ENCODE measurements at regions not wholly inside any gene's neighbourhood (a gene's known extent, or its start where the extent isn't known, plus 50 kb on each side); places are given as distances from the start of the nearest gene placed in this dataset.

DNA sequence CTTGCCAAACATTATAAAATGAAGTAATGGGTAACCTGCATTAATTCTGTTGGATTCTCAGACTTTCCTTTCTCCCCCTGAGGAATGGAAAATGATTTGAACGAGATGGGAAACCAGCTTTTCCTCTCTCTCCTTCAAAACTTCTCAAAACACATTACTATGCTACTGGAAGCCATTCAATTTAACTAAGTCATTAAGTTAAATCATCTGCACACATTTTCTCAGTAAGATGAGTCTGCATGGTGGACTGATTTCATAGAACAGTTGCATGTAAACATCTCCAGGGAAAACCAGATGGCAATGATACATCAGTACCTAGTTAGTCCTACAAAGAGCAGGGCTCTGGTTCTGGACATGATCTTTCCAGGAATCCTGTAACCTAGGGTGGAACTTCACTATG lies 59.9 kb downstream of the BMP4 start:
- DNase-seq = peak; percentile 65

GRCh38 chr14:53894456-53894855 lies 62.2 kb downstream of the BMP4 start:
- DNase-seq = peak; percentile 83

DNA sequence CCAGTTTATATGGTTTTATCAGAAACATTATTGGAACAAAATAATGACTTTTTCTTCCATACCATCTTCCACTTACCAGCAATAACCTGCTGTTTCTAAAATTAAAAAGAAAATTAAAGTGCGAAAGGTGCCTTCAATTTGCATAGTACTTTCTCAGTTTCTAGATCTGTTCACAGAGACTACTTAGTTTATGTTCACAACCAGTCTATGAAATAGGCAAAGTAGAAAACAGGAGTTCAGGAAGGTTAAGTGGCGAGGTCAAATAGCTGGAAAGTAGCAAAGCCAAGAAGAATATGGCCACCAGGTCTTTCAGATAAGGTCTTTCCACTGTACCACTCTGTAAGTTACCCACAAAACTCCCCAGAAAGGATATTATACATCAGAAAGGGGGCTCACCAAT lies 63.3 kb downstream of the BMP4 start:
- DNase-seq = no peak

DNA sequence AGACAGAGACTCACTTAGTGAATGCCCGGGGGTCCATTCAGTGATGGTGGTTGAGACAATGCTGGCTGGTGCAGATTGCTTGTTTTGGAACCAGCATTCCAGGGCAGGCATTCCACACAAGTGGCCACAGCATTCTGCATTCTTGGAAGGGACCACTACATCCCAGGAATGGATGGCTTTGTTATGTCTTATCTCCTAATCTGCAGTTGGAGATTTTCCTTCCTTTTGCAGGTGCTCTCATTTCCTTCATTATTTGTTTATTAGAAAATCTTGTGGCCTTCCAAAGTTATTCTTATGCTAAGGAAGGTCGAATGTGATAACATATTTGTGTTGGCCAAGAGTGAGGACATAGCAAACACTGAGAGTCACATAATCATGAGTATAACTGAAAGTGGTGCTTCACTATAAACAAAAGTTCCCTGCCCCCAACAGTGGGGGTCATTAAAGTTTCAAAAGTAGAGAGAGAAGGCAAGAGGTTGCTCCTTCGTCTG lies 66.0 kb downstream of the BMP4 start:
- DNase-seq = no peak

- no peak for DNase-seq
Measured at GRCh38 chr14:53888535-53889386, 67.9 kb downstream of the BMP4 start.

DNA sequence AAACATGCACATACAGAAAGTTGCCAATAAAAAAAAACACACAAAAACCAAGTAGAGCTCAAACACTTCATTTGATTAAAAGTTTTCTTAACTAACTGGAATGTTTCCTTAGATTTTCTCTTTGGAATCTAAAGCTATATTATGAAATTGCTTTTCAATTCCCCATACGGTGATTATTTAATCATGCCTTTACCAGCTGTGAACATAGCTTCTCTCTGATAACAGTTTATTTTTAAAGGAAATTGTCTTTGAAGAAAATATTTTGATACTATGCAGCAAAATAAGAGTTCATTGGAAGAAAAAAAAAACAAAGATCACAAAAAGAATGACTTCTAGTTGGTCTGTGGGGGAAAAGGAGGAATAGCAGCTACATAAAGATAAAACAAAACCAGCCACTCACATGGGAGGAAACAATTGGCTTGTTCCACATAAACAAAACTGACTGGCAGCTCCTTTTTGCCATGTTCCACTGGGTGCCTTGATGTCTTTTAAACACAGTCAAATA lies 71.4 kb downstream of the BMP4 start:
- DNase-seq = no peak

GRCh38 chr14:53884601-53885000 lies 72.0 kb downstream of the BMP4 start:
- no peak for DNase-seq

- DNase-seq = no peak
Measured at GRCh38 chr14:53883739-53884138, 72.9 kb downstream of the BMP4 start.

DNA sequence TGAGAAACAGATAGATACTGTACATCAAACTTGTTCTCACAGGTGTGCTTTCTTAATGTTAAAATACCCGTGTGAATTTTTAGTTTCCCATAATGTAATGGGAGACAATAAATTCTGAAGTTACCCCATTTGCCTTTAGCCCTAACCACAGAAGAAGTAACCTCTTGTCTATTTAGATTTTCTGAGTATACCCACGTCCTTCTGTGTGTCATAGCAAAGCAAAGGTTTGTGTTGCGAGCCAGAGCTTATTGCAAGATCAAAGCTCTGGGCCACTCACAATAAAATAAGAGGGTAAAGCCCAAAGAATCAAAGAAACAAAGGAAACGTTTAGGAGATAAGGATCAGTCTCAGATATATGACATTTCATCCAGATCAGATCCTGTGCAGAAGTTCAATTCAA lies 73.9 kb downstream of the BMP4 start:
- no peak for DNase-seq

DNA sequence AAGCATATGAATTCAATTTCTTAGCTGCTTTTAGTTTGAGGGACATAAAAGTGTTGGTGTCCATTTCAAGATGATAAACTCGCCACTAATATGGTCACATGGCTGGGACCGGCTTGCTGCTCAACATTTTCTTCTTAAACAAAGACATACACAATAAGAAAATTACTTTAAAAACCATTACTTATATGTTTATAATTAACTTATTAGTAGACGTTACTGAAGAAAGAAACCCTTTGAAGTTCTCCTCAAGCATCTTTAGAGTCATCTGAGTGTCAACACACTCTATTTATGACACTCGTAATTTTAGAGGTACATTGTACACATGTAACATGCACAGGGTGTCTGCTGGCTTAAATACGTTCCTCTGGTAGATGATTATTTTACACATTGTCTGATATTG lies 74.7 kb downstream of the BMP4 start:
- no peak for DNase-seq

- DNase-seq = peak; percentile 85
Measured at GRCh38 chr14:53881161-53881871, 75.3 kb downstream of the BMP4 start.

DNA sequence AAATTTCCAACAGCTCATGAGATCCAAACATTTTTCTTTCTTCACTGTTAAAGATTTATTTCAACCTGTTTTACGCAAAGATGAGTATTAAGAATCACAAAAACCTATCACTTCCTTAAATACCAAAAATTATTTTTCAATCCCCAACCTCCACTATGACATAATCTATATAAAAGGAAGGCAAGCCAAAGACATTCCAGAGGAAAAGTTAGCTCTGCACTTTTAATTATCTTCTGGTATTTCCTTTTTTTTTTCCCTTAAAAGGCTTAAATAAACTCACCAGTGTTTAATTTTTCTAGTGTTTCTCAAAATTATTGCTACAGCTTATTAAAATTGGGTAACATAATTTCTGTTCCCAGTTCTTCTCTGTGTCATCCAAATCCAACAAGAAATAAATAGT lies 75.9 kb downstream of the BMP4 start:
- no peak for DNase-seq

- no peak for DNase-seq
Measured at GRCh38 chr14:53879747-53880146, 76.9 kb downstream of the BMP4 start.

- no peak for DNase-seq
Measured at GRCh38 chr14:53879022-53879686, 77.5 kb downstream of the BMP4 start.

GRCh38 chr14:53875324-53875897 lies 81.2 kb downstream of the BMP4 start:
- peak; percentile 45 for DNase-seq

- DNase-seq = no peak
Measured at GRCh38 chr14:53874704-53875103, 81.9 kb downstream of the BMP4 start.

GRCh38 chr14:53872681-53873089 lies 83.9 kb downstream of the BMP4 start:
- DNase-seq = peak; percentile 34

DNA sequence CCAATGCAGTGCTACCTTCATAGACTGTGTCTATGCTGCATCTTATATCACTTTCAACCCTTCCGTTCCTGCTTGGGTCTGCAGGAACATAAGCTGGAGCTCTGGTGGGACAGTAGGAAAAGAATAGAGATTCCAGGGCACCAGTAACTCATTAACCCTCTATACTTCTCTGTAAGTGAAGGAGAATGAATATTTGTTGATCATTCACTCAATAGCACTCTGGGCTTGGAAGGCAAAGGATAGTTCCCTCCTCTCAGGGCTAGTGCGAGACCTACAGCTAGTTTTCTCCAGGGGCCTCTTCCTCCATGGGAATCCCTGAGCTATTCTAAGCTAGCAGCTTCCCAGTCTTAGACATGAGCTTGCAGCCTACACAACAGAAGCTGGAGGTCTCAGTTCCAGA lies 84.7 kb downstream of the BMP4 start:
- DNase-seq = no peak

- no peak for DNase-seq
Measured at GRCh38 chr14:53871011-53871410, 85.6 kb downstream of the BMP4 start.

- peak; percentile 18 for DNase-seq
Measured at GRCh38 chr14:53865711-53866110, 90.9 kb downstream of the BMP4 start.

DNA sequence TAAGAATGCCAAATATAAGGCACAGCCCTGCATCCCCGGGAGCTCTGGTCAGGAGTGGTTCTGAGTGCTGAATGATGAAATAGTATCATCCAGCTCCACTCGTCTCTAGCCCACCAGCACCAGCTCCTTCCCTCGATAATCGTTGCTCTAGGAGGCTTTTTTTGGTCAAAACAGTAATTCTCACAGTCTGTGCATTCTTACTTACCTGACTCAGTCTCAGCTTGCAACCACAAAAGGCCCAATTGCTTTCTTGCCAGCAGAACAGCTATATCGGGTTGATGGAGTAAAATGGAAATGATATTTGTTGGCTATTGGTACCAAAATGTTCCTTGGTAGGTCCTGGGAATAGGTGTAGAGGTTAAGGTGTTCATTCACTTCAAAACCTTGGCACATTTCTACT lies 94.8 kb downstream of the BMP4 start:
- DNase-seq = no peak

- DNase-seq = no peak
Measured at GRCh38 chr14:53858345-53858684, 98.3 kb downstream of the BMP4 start.

All from fibroblast of skin of abdomen (primary cell).